A549 (cell line): ENCODE measurements at regions not wholly inside any gene's neighbourhood (a gene's known extent, or its start where the extent isn't known, plus 50 kb on each side); places are given as distances from the start of the nearest gene placed in this dataset.
A peak's percentile ranks its signal among the peaks of the same experiment; 100 is the strongest.

Source experiments
- ATAC-seq, 2 experiments: fragments of 200-7000 bp in 1 of 2; fragments of >200 bp in 1 of 2; cut with Nextera tagmentation in 1 of 2; cut with Tn5 transposase in 1 of 2; 3 replicates each; pipeline versions ENCODE4 v1.8.0 to v1.9.1; 2018 to 2020; ENCODE audit warnings: mild to moderate bottlenecking in 1 of 2, moderate library complexity in 1 of 2
- CTCF ChIA-PET: fragments of 300-600 bp; sonication (Branson Sonifier 250); formaldehyde crosslinking; extraction: SDS; loops from one replicate; lab custom pipeline; 2021; ENCODE audit warnings: antibody characterized with exemption, inconsistent platforms; lab: Yijun Ruan, JAX
- POLR2A ChIA-PET: fragments of 350-600 bp; formaldehyde crosslinking; extraction: SDS; loops from one replicate; lab custom pipeline; 2021; ENCODE audit warnings: antibody characterized with exemption, inconsistent platforms; lab: Yijun Ruan, JAX
- DNase-seq, 2 experiments: peaks; one replicate each; pipeline versions ENCODE4 v3.0.0 to v3.0.0-alpha.2; 2011 to 2016; ENCODE audit warnings: low read depth in 1 of 2, low spot score in 1 of 2
- FAIRE-seq: peaks from 2 replicates; lab custom pipeline; 2011; peaks lifted over from hg19 to GRCh38; lab: Jason Lieb, UNC
- H3K27ac ChIP-seq, 2 experiments: fragments of >200 bp; sonication (Bioruptor Twin); formaldehyde crosslinking; 3 replicates each; pipeline ENCODE4 v1.5.1; 2016 to 2017
- H3K4me1 ChIP-seq: fragments of >200 bp; sonication (Bioruptor Twin); formaldehyde crosslinking; 3 replicates; pipeline ENCODE4 v1.6.1; 2016
- H3K4me2 ChIP-seq: fragments of >200 bp; sonication (Bioruptor Twin); formaldehyde crosslinking; 3 replicates; pipeline ENCODE4 v1.6.1; 2016
- H3K4me3 ChIP-seq: fragments of >200 bp; sonication (Bioruptor Twin); formaldehyde crosslinking; 3 replicates; pipeline ENCODE4 v1.5.1; 2016
- H3K9me3 ChIP-seq: fragments of >200 bp; sonication (Bioruptor Twin); formaldehyde crosslinking; 3 replicates; pipeline ENCODE4 v1.6.1; 2016
- CBX8 ChIP-seq: fragments of 200-600 bp; sonication (generic); IDR thresholded peaks from 2 replicates; pipeline ENCODE4 v1.6.1; 2016
- EHF ChIP-seq: fragments of 250-450 bp; sonication (Bioruptor Pico); IDR thresholded peaks from 2 replicates; pipeline ENCODE4 v1.5.0; 2020; ENCODE audit warnings: mild to moderate bottlenecking
- EP300 ChIP-seq, 2 experiments: fragments of >200 bp; sonication (Bioruptor Twin); formaldehyde crosslinking; IDR thresholded peaks; 2 replicates in 1 of 2; 3 replicates in 1 of 2; pipeline ENCODE4 v1.6.1; 2016 to 2017
- ESRRA ChIP-seq: fragments of 150-350 bp; IDR thresholded peaks from 2 replicates; pipeline ENCODE4 v1.6.1; 2014; ENCODE audit warnings: mild to moderate bottlenecking, low read length, borderline replicate concordance
- FOXS1 ChIP-seq: fragments of 250-450 bp; sonication (Bioruptor Pico); IDR thresholded peaks from 2 replicates; pipeline ENCODE4 v1.5.0; 2020; ENCODE audit warnings: mild to moderate bottlenecking, moderate library complexity
- GATA3 ChIP-seq: IDR thresholded peaks from 2 replicates; pipeline ENCODE4 v1.6.1; 2012; ENCODE audit warnings: borderline replicate concordance
- HEYL ChIP-seq: fragments of 250-450 bp; sonication (Bioruptor Pico); IDR thresholded peaks from 2 replicates; pipeline ENCODE4 v1.8.0; 2021; ENCODE audit warnings: mild to moderate bottlenecking, moderate library complexity
- HOXB13 ChIP-seq: fragments of 250-450 bp; sonication (Bioruptor Pico); IDR thresholded peaks from 2 replicates; pipeline ENCODE4 v1.5.0; 2020; ENCODE audit warnings: low read depth, mild to moderate bottlenecking, moderate library complexity
- JUN ChIP-seq, 2 experiments: fragments of >200 bp; sonication (Bioruptor Twin); formaldehyde crosslinking; IDR thresholded peaks; 2 replicates in 1 of 2; 3 replicates in 1 of 2; pipeline ENCODE4 v1.6.1; 2016 to 2017
- KDM5A ChIP-seq: fragments of 200-600 bp; sonication (generic); IDR thresholded peaks from 2 replicates; pipeline ENCODE4 v1.6.1; 2016; ENCODE audit warnings: antibody characterized with exemption, mild to moderate bottlenecking
- NFE2L2 ChIP-seq: fragments of 150-350 bp; conservative IDR thresholded peaks from 2 replicates; pipeline ENCODE4 v1.6.1; 2014; ENCODE audit warnings: low read length
- PHF8 ChIP-seq: fragments of 200-600 bp; sonication (generic); IDR thresholded peaks from 2 replicates; pipeline ENCODE4 v1.6.1; 2016; ENCODE audit warnings: low read depth, mild to moderate bottlenecking, antibody characterized with exemption, moderate library complexity, borderline replicate concordance
- POLR2AphosphoS2 ChIP-seq: conservative IDR thresholded peaks from 2 replicates; pipeline ENCODE4 v1.6.1; 2012; ENCODE audit warnings: low read length, improper control_type of control experiment, inconsistent platforms
- RFX5 ChIP-seq: fragments of 450-650 bp; IDR thresholded peaks from 2 replicates; pipeline ENCODE4 v1.7.1; 2014; ENCODE audit warnings: antibody characterized with exemption, mild to moderate bottlenecking, moderate library complexity
- RNF2 ChIP-seq: fragments of 200-600 bp; sonication (generic); IDR thresholded peaks from 2 replicates; pipeline ENCODE4 v1.6.1; 2016; ENCODE audit warnings: low read depth, mild to moderate bottlenecking, antibody characterized with exemption, moderate library complexity, borderline replicate concordance
- SMC3 ChIP-seq: fragments of >200 bp; sonication (Bioruptor Twin); formaldehyde crosslinking; IDR thresholded peaks from 3 replicates; pipeline ENCODE4 v1.6.1; 2018; ENCODE audit warnings: inconsistent platforms
- TP53 ChIP-seq: fragments of 250-450 bp; sonication (Bioruptor Pico); IDR thresholded peaks from 2 replicates; pipeline ENCODE4 v1.5.0; 2021; ENCODE audit warnings: mild to moderate bottlenecking, moderate library complexity
- ZC3H11A ChIP-seq: fragments of 450-650 bp; IDR thresholded peaks from 2 replicates; pipeline ENCODE4 v1.6.1; 2014; ENCODE audit warnings: antibody characterized with exemption, mild to moderate bottlenecking
- WGBS: methylation state at CpG from one replicate; pipeline ENCODE4 v1.1.6; 2017; ENCODE audit errors: missing lambda C conversion rate; 5-methylcytosine and 5-hydroxymethylcytosine counted together
- TF ChIP-seq, protein P1 (sequence below): fragments of >200 bp; sonication (Bioruptor Twin); formaldehyde crosslinking; IDR thresholded peaks from 3 replicates; pipeline ENCODE4 v1.6.1; 2016
- TF ChIP-seq, protein P2 (sequence below): fragments of >200 bp; sonication (Bioruptor Twin); formaldehyde crosslinking; IDR thresholded peaks from 3 replicates; pipeline ENCODE4 v1.5.1; 2016
- TF ChIP-seq, protein P3 (sequence below): IDR thresholded peaks from 2 replicates; pipeline ENCODE4 v1.6.1; 2012
- TF ChIP-seq, protein P4 (sequence below): fragments of 450-650 bp; IDR thresholded peaks from 2 replicates; pipeline ENCODE4 v1.6.1; 2014; ENCODE audit warnings: antibody characterized with exemption
- TF ChIP-seq, protein P5 (sequence below): fragments of 250-450 bp; sonication (Bioruptor Pico); IDR thresholded peaks from 2 replicates; pipeline ENCODE4 v1.5.0; 2020; ENCODE audit warnings: low read depth, mild to moderate bottlenecking, moderate library complexity
- TF ChIP-seq, protein P6 (sequence below): fragments of 250-450 bp; sonication (Bioruptor Pico); IDR thresholded peaks from 2 replicates; pipeline ENCODE4 v1.5.0; 2021; ENCODE audit warnings: mild to moderate bottlenecking, moderate library complexity, borderline replicate concordance
- TF ChIP-seq, protein P7 (sequence below): fragments of 150-350 bp; IDR thresholded peaks from 2 replicates; pipeline ENCODE4 v1.6.1; 2014; ENCODE audit warnings: low read depth, mild to moderate bottlenecking, low read length

DNA sequence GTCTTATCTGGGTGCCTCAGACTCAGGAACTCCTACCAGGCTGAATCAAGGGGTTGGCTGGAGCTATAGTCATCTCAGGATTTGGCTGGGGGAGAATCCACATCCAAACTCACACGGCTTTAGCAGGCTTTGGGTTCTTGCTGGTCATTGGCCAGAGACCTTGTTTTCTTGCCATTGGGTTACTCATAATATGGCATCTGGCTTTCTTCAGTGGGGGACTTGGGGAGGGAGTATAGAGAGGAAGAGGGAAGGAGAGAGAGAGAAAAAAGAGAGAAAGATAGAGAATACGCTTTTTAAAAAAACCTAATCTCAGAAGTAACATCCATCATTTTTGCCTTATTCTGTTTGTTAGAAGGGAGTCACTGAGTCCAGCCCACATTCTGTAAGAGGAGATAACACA lies 191.5 kb upstream of the SHISA6 start:
- CTCF ChIA-PET, result no interaction called here
- Histone ChIP-seq H3K27ac (no peak overlapping the region), H3K9me3 (no peaks in the 10 kb centered on the region), H3K4me3 (no peak overlapping the region), H3K4me2 (no peak overlapping the region), H3K4me1 (no peaks in the 10 kb centered on the region)
- DNase-seq, result no peak
- TF ChIP-seq, protein P1, sequence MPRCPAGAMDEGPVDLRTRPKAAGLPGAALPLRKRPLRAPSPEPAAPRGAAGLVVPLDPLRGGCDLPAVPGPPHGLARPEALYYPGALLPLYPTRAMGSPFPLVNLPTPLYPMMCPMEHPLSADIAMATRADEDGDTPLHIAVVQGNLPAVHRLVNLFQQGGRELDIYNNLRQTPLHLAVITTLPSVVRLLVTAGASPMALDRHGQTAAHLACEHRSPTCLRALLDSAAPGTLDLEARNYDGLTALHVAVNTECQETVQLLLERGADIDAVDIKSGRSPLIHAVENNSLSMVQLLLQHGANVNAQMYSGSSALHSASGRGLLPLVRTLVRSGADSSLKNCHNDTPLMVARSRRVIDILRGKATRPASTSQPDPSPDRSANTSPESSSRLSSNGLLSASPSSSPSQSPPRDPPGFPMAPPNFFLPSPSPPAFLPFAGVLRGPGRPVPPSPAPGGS, result no peak
- TF ChIP-seq, protein P2, sequence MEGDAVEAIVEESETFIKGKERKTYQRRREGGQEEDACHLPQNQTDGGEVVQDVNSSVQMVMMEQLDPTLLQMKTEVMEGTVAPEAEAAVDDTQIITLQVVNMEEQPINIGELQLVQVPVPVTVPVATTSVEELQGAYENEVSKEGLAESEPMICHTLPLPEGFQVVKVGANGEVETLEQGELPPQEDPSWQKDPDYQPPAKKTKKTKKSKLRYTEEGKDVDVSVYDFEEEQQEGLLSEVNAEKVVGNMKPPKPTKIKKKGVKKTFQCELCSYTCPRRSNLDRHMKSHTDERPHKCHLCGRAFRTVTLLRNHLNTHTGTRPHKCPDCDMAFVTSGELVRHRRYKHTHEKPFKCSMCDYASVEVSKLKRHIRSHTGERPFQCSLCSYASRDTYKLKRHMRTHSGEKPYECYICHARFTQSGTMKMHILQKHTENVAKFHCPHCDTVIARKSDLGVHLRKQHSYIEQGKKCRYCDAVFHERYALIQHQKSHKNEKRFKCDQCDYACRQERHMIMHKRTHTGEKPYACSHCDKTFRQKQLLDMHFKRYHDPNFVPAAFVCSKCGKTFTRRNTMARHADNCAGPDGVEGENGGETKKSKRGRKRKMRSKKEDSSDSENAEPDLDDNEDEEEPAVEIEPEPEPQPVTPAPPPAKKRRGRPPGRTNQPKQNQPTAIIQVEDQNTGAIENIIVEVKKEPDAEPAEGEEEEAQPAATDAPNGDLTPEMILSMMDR, result no peak
- TF ChIP-seq EHF (no peak), GATA3 (no peak), EP300 (IDR thresholded peaks at IDR 0.05) (no peak), PHF8 (no peak), JUN (IDR thresholded peaks at IDR 0.05) (no peak), ESRRA (no peak), POLR2AphosphoS2 (no peak), ZC3H11A (no peak), HEYL (CRISPR knock-in tag) (no peak)
- TF ChIP-seq, protein P3, sequence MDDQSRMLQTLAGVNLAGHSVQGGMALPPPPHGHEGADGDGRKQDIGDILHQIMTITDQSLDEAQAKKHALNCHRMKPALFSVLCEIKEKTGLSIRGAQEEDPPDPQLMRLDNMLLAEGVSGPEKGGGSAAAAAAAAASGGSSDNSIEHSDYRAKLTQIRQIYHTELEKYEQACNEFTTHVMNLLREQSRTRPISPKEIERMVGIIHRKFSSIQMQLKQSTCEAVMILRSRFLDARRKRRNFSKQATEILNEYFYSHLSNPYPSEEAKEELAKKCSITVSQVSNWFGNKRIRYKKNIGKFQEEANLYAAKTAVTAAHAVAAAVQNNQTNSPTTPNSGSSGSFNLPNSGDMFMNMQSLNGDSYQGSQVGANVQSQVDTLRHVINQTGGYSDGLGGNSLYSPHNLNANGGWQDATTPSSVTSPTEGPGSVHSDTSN, result no peak
- FAIRE-seq, result no peak
- no peak for ATAC-seq
- POLR2A ChIA-PET, result no interaction called here
- 8% methylated on average over 2 of the region's 2 CpGs for WGBS

DNA sequence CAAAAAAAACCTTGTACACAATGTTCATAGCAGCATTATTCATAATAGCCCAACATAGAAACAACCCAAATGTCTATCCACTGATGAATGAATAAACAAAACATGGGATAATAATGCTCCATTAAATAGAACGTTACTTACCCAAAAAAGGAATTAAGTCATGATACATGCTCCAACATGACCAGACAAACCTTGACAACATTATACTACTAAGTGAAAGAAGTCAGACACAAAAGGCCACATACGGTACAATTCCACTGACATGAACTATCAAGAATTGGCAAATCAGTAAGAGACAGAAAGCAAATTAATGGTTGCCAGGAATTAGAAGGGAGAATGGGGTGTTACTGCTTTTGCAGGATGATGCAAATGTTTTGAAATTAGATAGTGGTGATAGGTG lies 193.8 kb upstream of the SHISA6 start:
- H3K9me3 ChIP-seq, result no peaks in the 10 kb centered on the region

More for the DNA sequence above, 193.8 kb upstream of the SHISA6 start:
- no peak for ATAC-seq
- H3K4me2 ChIP-seq, result no peak overlapping the region
- no peak for TF ChIP-seq RFX5
- TF ChIP-seq NFE2L2, result no peak
- TF ChIP-seq, protein P4, sequence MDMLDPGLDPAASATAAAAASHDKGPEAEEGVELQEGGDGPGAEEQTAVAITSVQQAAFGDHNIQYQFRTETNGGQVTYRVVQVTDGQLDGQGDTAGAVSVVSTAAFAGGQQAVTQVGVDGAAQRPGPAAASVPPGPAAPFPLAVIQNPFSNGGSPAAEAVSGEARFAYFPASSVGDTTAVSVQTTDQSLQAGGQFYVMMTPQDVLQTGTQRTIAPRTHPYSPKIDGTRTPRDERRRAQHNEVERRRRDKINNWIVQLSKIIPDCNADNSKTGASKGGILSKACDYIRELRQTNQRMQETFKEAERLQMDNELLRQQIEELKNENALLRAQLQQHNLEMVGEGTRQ, result no peak
- TF ChIP-seq, protein P2, result no peak
- TF ChIP-seq, protein P5, sequence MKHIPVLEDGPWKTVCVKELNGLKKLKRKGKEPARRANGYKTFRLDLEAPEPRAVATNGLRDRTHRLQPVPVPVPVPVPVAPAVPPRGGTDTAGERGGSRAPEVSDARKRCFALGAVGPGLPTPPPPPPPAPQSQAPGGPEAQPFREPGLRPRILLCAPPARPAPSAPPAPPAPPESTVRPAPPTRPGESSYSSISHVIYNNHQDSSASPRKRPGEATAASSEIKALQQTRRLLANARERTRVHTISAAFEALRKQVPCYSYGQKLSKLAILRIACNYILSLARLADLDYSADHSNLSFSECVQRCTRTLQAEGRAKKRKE (CRISPR knock-in tag), result no peak
- no peak for TF ChIP-seq FOXS1
- no peak for TF ChIP-seq CBX8
- TF ChIP-seq TP53 (CRISPR knock-in tag), result no peak
- TF ChIP-seq GATA3, result no peak
- TF ChIP-seq, protein P6, sequence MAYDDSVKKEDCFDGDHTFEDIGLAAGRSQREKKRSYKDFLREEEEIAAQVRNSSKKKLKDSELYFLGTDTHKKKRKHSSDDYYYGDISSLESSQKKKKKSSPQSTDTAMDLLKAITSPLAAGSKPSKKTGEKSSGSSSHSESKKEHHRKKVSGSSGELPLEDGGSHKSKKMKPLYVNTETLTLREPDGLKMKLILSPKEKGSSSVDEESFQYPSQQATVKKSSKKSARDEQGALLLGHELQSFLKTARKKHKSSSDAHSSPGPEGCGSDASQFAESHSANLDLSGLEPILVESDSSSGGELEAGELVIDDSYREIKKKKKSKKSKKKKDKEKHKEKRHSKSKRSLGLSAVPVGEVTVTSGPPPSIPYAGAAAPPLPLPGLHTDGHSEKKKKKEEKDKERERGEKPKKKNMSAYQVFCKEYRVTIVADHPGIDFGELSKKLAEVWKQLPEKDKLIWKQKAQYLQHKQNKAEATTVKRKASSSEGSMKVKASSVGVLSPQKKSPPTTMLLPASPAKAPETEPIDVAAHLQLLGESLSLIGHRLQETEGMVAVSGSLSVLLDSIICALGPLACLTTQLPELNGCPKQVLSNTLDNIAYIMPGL (CRISPR knock-in tag), result no peak
- TF ChIP-seq RNF2, result no peak
- no peak for TF ChIP-seq KDM5A
- no peak for TF ChIP-seq SMC3
- TF ChIP-seq, protein P7, sequence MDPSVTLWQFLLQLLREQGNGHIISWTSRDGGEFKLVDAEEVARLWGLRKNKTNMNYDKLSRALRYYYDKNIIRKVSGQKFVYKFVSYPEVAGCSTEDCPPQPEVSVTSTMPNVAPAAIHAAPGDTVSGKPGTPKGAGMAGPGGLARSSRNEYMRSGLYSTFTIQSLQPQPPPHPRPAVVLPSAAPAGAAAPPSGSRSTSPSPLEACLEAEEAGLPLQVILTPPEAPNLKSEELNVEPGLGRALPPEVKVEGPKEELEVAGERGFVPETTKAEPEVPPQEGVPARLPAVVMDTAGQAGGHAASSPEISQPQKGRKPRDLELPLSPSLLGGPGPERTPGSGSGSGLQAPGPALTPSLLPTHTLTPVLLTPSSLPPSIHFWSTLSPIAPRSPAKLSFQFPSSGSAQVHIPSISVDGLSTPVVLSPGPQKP, result no peak
- no peak for TF ChIP-seq HOXB13 (CRISPR knock-in tag)
- TF ChIP-seq, all 56 proteins: peak for 0
- ChIA-PET POLR2A (no interaction called here), CTCF (no interaction called here)
- H3K4me1 ChIP-seq, result no peaks in the 10 kb centered on the region
- 17% methylated on average over 2 of the region's 2 CpGs for WGBS
- no peak overlapping the region for H3K27ac ChIP-seq
- no peak for DNase-seq
- H3K4me3 ChIP-seq, result no peak overlapping the region
- peak; percentile 32 for FAIRE-seq
